Spleen (tissue), 11 donors: ENCODE measurements at regions not wholly inside any gene's neighbourhood (a gene's known extent, or its start where the extent isn't known, plus 50 kb on each side); places are given as distances from the start of the nearest gene placed in this dataset.

Source experiments
- DNase-seq: peaks from one replicate; pipeline ENCODE4 v3.0.0-alpha.2; 2020
- H3K27ac ChIP-seq, 8 donors: fragments of 200-600 bp; sonication (generic) in 7 of 8; 1 replicate in 4 of 8; 2 replicates in 4 of 8; pipeline versions ENCODE4 v1.5.0 to v1.8.0; 2016 to 2021; ENCODE audit warnings: inconsistent platforms in 4 of 8, mild to moderate bottlenecking in 4 of 8, moderate library complexity in 1 of 8
- H3K27me3 ChIP-seq, 7 donors: fragments of 200-600 bp; sonication (generic) in 6 of 7; replicated peaks in 1 of 7; 1 replicate in 4 of 7; 2 replicates in 3 of 7; pipeline versions ENCODE4 v1.5.0 to v1.8.0; 2016 to 2021; ENCODE audit warnings: inconsistent platforms in 3 of 7, mild to moderate bottlenecking in 1 of 7
- H3K36me3 ChIP-seq, 6 donors: fragments of 200-600 bp; sonication (generic) in 5 of 6; 1 replicate in 4 of 6; 2 replicates in 2 of 6; pipeline versions ENCODE4 v1.5.0 to v1.8.0; 2016 to 2021; ENCODE audit warnings: inconsistent platforms in 2 of 6
- H3K4me1 ChIP-seq, 6 donors: fragments of 200-600 bp; sonication (generic) in 5 of 6; 1 replicate in 3 of 6; 2 replicates in 3 of 6; pipeline versions ENCODE4 v1.5.0 to v1.8.0; 2016 to 2021; ENCODE audit warnings: inconsistent platforms in 3 of 6
- H3K4me3 ChIP-seq, 8 donors: fragments of 200-600 bp; sonication (generic) in 7 of 8; 1 replicate in 4 of 8; 2 replicates in 4 of 8; pipeline versions ENCODE4 v1.5.0 to v1.8.0; 2016 to 2021; ENCODE audit warnings: inconsistent platforms in 4 of 8, mild to moderate bottlenecking in 4 of 8, moderate library complexity in 2 of 8
- H3K9me3 ChIP-seq, 8 donors: fragments of 200-600 bp; sonication (generic) in 7 of 8; 1 replicate in 4 of 8; 2 replicates in 4 of 8; pipeline versions ENCODE4 v1.5.0 to v1.8.0; 2016 to 2021; ENCODE audit warnings: inconsistent platforms in 4 of 8
- CTCF ChIP-seq, 11 experiments: fragments of 200-600 bp in 7 of 11; fragments of 450-650 bp in 4 of 11; sonication (generic) in 4 of 11; IDR thresholded peaks in 8 of 11; conservative IDR thresholded peaks in 3 of 11; 1 replicate in 7 of 11; 2 replicates in 4 of 11; pipeline versions ENCODE4 v1.4.0 to v1.8.0; 2016 to 2021; ENCODE audit warnings: antibody characterized with exemption in 11 of 11, inconsistent platforms in 4 of 11, mild to moderate bottlenecking in 1 of 11
- POLR2A ChIP-seq, 3 donors: fragments of 450-650 bp; IDR thresholded peaks; one replicate each; pipeline ENCODE4 v1.5.1; 2017; ENCODE audit warnings: antibody characterized with exemption in 3 of 3, mild to moderate bottlenecking in 1 of 3
- POLR2AphosphoS5 ChIP-seq, 3 donors: sonication (generic); formaldehyde crosslinking; IDR thresholded peaks; one replicate each; pipeline ENCODE4 v1.5.1; 2017; ENCODE audit warnings: antibody characterized with exemption in 3 of 3
- WGBS, 5 donors: extraction: QIAGEN DNeasy Blood & Tissue Kit in 3 of 5; methylation state at CpG; one replicate each; pipeline versions ENCODE4 v1.1.5 to v1.1.7; 2013 to 2018; 5-methylcytosine and 5-hydroxymethylcytosine counted together
- intact Hi-C: fragments of 100-400 bp; cut with DNase I; formaldehyde crosslinking; loops from one replicate; pipeline ENCODE4 v1.15.0; 2023; ENCODE audit warnings: low total_unique reads
- donor health status: healthy with polysubstance abuse.
- donor health status: DM: no; HTN: no; CAD: no; lungs with moderate emphysema.
- donor health status: DM: no; HTN: no; CAD: no.
- donor health status: Bipolar disorder and iron deficiency.
- donor health status: healthy.
- donor health status: DM: no; HTN: no; CAD: no.
- donor health status: DM: yes; HTN: yes; CAD: no.

GRCh38 chr14:98958632-98959031, 313.4 kb downstream of the BCL11B start:
- no peak for DNase-seq
- intact Hi-C loops: no loop called here
- TF ChIP-seq POLR2A (IDR thresholded peaks at IDR 0.05): no peak
- TF ChIP-seq POLR2AphosphoS5 (IDR thresholded peaks at IDR 0.05): no peak
- no peak for TF ChIP-seq CTCF (IDR thresholded peaks at IDR 0.05 in 8 of 11, conservative IDR thresholded peaks at IDR 0.05 in 3 of 11)
- H3K27me3 ChIP-seq: no peaks in the 10 kb centered on the region
- H3K9me3 ChIP-seq: no peaks in the 10 kb centered on the region
- H3K27ac ChIP-seq: no peak overlapping the region
- no peak overlapping the region for H3K4me3 ChIP-seq
- no peaks in the 10 kb centered on the region for H3K36me3 ChIP-seq
- 81 to 87% (median 82%) methylated on average over 8 of the region's 8 CpGs for WGBS, 5 donors
- no peaks in the 10 kb centered on the region for H3K4me1 ChIP-seq

- Histone ChIP-seq H3K36me3 (no peaks in the 10 kb centered on the region), H3K27ac (no peak overlapping the region), H3K4me1 (peaks cover 0 to 7% (median 0%) of the 10 kb centered on the region in 6 donors), H3K27me3 (no peaks in the 10 kb centered on the region), H3K9me3 (no peaks in the 10 kb centered on the region), H3K4me3 (no peak overlapping the region)
- 75 to 84% (median 76%) methylated on average over 6 of the region's 6 CpGs for WGBS, 5 donors
- TF ChIP-seq POLR2AphosphoS5 (IDR thresholded peaks at IDR 0.05): no peak
- TF ChIP-seq POLR2A (IDR thresholded peaks at IDR 0.05): no peak
- no peak for TF ChIP-seq CTCF (IDR thresholded peaks at IDR 0.05 in 8 of 11, conservative IDR thresholded peaks at IDR 0.05 in 3 of 11)
- DNase-seq: no peak
- intact Hi-C loops: no loop called here
Measured at GRCh38 chr14:98959410-98959809, 312.6 kb downstream of the BCL11B start.

GRCh38 chr14:98959958-98960616, 311.9 kb downstream of the BCL11B start:
- DNase-seq: no peak
- no peaks in the 10 kb centered on the region for H3K27me3 ChIP-seq
- no peak for TF ChIP-seq CTCF (IDR thresholded peaks at IDR 0.05 in 8 of 11, conservative IDR thresholded peaks at IDR 0.05 in 3 of 11)
- TF ChIP-seq POLR2AphosphoS5 (IDR thresholded peaks at IDR 0.05): no peak
- TF ChIP-seq POLR2A (IDR thresholded peaks at IDR 0.05): no peak
- no peaks in the 10 kb centered on the region for H3K36me3 ChIP-seq
- WGBS, 5 donors: 71 to 80% (median 77%) methylated on average over 12 of the region's 12 CpGs
- no peak overlapping the region for H3K27ac ChIP-seq
- H3K4me1 ChIP-seq: peaks cover 0 to 12% (median 0%) of the 10 kb centered on the region in 6 donors
- H3K4me3 ChIP-seq: no peak overlapping the region
- intact Hi-C loops: no loop called here
- no peaks in the 10 kb centered on the region for H3K9me3 ChIP-seq

GRCh38 chr14:98960617-98961013, 311.4 kb downstream of the BCL11B start:
- no peaks in the 10 kb centered on the region for H3K9me3 ChIP-seq
- H3K4me3 ChIP-seq: no peak overlapping the region
- peaks cover 0 to 12% (median 0%) of the 10 kb centered on the region in 6 donors for H3K4me1 ChIP-seq
- intact Hi-C loops: no loop called here
- no peak for TF ChIP-seq POLR2AphosphoS5 (IDR thresholded peaks at IDR 0.05)
- no peak for TF ChIP-seq CTCF (IDR thresholded peaks at IDR 0.05 in 8 of 11, conservative IDR thresholded peaks at IDR 0.05 in 3 of 11)
- TF ChIP-seq POLR2A (IDR thresholded peaks at IDR 0.05): no peak
- WGBS, 5 donors: 80 to 89% (median 83%) methylated on average over 7 of the region's 7 CpGs
- no peaks in the 10 kb centered on the region for H3K36me3 ChIP-seq
- H3K27ac ChIP-seq: no peak overlapping the region
- no peak for DNase-seq
- no peaks in the 10 kb centered on the region for H3K27me3 ChIP-seq
